Activated CD8-positive, alpha-beta memory T cell treated with anti-CD3 and anti-CD28 coated beads, Interleukin-2, amount 50 U/mL, for 24 hours (primary cell): ENCODE measurements at regions not wholly inside any gene's neighbourhood (a gene's known extent, or its start where the extent isn't known, plus 50 kb on each side); places are given as distances from the start of the nearest gene placed in this dataset.
"Not testable (repeated sequence)": the region's sequence is repeated elsewhere in the genome, so short reads cannot be mapped to it uniquely, and the experiment has no call there.

Source experiments
- DNase-seq: peaks from one replicate; pipeline ENCODE4 v3.0.0-alpha.2; 2020; ENCODE audit errors: extremely low read depth

DNA sequence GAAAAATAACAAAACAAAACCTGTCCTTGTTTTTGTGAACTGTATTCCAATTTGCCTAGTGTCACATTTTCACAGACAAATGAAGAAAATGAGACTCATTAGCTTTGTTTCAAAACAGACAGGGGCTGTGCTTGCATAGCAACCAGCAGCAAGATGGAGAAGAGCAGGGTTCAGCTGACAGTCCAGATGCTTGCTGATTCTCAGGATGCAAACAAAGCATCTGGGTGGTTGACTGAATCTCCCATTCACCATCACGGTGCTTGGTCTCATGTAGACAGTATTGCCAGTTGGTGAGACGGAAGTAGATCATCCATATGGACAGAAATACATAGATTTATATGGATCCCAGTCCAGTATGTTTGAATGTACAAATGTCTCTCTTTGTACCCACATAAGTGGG is 326.8 kb downstream of the CCDC85A start:
- DNase-seq: no peak

- DNase-seq: no peak
These were observed 331.6 kb downstream of the CCDC85A start for GRCh38 chr2:56515399-56515798.

DNA sequence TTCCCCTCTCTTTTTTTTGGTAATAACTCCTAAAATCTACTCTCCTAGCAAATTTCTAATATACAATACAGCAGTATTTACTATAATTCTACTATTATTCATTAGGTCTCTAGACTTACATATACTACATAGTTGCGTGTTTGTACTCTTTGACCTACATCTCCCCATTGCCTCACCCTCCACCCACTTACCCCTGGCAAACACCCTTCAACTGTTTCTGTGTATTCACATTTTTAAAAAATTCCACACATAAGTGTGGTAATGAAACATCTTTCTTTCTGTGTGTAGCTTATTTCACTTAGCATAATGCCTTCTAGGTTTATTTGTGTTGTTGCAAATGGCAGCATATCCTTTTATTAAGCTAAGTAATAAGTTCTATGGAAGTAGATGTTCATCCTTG is 336.0 kb downstream of the CCDC85A start:
- no peak for DNase-seq

DNA sequence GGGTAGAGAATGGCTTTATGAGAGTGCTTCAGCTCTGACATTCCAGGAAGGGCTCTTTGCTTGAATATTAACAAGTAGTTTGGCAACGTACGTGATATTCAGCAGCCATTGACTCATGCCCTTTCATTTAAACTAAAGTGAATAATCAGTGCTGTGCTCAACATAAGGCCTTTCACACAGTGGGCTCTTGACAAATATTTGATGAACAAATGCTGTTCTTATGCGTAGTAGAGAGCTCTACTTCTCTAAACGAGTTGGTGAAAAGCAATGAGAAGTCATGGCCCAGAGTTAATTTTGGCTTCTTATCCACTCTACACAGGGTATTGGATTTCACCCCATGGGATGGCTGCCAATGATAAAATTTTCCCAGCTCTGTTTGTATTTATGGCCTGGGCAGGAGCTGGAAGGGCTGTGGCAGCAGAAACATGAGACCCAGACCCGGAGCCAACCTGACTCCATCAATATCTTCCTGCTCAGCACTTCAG is 338.9 kb downstream of the CCDC85A start:
- DNase-seq: no peak

- no peak for DNase-seq
These were observed 340.0 kb downstream of the CCDC85A start for GRCh38 chr2:56523816-56524215.

GRCh38 chr2:56531668-56532420 is 348.1 kb downstream of the CCDC85A start:
- DNase-seq: no peak

DNA sequence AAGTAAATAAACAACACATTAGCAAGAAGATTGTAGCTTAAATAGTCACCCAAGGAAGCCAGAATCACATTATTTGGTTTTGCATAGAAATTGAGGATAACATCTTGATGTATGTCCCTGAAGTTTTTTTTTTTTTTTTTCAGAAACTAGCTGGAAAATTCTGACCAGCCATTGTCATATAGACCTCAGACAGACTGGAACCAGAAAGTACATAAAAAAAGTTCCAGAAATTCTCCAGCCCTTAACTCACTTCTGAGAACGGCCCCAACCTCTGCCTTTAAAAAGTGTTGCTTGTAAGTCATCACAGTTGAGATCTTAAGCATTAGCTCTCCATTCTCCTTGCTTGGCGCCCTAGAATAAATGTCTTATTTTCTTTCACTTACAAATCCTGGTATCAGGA is 350.5 kb downstream of the CCDC85A start:
- DNase-seq: no peak

- DNase-seq: no peak
These were observed 354.0 kb downstream of the CCDC85A start for GRCh38 chr2:56537756-56538155.

DNA sequence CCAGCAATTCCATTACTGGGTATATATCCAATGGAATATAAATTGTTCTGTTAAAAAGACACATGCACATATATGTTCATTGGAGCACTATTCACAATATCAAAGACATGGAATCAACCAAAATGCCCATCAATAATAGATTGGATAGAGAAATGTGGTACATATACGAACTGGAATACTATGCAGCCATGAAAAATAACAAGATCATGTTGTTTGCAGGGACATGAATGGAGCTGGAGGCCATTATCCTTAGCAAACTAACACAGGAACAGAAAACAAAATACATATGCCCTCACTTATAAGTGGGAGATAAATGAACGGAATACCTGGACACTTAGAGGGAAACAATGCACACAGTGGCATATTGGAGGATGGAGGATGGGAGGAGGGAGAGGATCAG is 355.8 kb downstream of the CCDC85A start:
- DNase-seq: no peak

- DNase-seq: no peak
These were observed 356.7 kb downstream of the CCDC85A start for GRCh38 chr2:56540467-56540866.

DNA sequence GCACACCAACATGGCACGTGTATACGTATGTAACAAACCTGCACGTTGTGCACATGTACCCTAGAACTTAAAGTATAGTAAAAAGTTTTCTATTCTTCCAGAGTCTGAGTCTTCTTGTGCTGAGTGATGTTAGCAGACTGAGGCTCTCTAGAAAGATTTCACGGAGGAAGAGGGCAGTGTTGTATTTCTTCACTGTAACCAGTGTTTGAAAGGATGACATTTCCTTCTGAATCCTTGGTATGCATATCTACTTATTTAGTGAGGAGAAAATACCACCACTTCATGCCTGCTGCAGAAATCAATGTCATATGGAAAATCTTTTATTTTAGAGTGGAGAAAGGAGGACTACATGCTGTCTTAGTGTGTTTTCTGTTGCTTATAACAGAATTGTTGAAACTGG is 357.1 kb downstream of the CCDC85A start:
- DNase-seq: no peak

DNA sequence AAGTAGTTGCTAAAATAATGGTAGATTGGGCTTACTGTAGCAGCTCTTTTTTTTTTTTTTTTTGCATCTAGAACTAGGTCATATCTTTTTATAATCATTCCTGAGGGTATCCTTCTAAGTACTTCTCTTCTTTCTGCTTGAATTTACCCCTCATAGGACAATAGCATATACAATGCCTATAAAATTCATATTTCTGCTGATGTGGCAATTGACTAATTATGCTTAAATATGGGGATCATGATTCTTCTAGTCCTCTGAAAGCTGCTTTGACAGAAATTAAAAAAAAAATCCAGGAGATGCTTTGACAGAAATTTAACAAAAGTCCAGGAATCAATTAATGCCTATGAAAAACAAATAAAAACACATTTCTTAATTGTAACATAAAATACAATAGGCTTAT is 358.4 kb downstream of the CCDC85A start:
- no peak for DNase-seq

GRCh38 chr2:56565143-56565542 is 381.4 kb downstream of the CCDC85A start:
- no peak for DNase-seq

DNA sequence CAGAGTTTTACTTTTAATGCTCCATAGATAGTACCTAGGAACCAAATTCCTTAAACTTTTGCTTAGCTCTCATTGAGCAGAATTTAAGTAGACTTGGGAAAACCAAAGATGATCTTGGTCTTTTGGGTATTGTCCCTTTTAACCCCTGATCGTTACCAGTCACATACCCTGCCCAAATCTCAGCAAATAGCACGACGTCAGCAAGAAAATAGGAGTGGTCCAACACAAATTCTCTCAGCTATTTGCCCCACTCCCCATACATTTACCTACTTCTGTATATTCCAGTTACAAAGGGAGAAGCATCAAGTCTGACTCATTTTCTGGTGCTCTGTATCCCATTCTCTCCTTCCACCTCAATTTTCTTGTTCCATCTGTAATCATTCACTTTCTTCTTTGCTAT is 387.3 kb downstream of the CCDC85A start:
- DNase-seq: no peak

- DNase-seq: no peak
These were observed 392.2 kb downstream of the CCDC85A start for GRCh38 chr2:56576001-56576400.

GRCh38 chr2:56580242-56580641 is 396.5 kb downstream of the CCDC85A start:
- DNase-seq: no peak

DNA sequence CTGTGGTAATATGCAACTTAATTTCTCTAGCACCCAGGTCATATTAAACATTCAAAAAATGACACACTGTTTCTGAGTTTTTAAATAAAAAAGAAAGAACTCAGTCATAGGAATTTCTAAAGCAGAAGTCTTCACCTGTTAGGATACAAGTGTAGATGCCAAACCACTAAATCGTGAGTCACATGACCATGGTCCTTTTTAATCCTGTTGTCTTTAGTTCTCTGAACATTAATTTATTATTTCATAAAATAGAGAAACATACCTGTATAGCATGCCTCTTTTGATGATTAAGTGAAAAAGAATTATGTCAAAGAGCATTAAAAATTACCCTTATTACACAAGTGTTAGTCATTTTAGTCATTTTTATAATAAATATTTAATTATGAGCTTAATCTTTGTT is 398.8 kb downstream of the CCDC85A start:
- no peak for DNase-seq

GRCh38 chr2:56583796-56584315 is 400.1 kb downstream of the CCDC85A start:
- DNase-seq: no peak

GRCh38 chr2:56587456-56587855 is 403.7 kb downstream of the CCDC85A start:
- DNase-seq: no peak

GRCh38 chr2:56589194-56589593 is 405.4 kb downstream of the CCDC85A start:
- DNase-seq: no peak

GRCh38 chr2:56589835-56590234 is 406.0 kb downstream of the CCDC85A start:
- no peak for DNase-seq

DNA sequence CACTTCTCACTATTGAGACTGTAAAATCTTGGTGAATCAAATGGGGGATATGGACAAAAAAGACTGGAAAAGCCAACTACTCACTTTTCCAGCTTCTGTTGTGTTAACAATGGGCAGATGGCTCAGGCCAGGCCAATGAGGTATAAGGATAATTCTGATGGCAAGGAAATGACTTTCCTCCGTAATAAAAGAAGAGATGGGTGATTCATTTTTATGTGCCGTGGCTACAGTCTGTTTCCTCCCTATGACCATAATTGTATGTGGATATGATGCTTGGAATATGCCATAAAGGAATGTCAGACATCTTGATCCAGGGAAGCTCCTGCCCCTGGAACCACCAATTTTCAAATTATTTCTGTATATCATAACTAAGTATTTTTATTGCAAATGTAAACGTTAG is 406.8 kb downstream of the CCDC85A start:
- DNase-seq: no peak

DNA sequence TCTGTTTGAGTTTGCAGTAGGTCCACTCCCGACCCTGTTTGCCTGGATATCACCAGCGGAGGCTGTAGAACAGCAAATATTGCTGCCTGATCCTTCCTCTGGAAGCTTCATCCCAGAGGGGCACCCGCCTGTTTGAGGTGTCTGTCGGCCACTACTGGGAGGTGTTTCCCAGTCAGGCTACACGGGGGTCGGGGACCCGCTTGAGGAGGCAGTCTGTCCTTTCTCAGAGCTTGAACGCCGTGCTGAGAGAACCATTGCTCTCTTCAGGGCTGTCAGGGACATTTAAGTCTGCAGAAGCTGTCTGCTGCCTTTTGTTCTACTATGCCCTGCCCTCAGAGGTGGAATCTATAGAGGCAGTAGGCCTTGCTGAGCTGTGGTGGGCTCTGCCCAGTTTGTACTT is 422.3 kb downstream of the CCDC85A start:
- DNase-seq: not testable (repeated sequence)

DNA sequence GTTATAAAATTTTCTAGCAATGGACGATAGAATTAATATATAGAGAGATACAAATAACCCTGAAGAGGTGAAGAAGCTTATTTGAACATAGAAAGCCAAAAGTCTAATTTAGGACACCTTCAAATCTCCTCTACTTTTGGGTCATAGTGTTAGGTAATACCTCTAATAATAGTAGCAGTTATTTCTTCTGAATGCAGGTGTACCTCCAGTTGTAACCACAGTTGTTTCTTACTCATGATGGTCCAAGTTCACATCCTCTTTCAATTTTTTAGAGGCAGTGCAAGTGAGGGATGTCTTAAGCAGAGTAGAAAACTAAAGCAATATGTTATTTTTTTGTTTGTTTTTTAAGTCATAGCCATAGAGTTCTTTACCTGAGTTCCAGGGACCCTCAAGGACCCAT is 429.5 kb downstream of the CCDC85A start:
- no peak for DNase-seq
